NCI-H2081 (cell line): ENCODE measurements at regions not wholly inside any gene's neighbourhood (a gene's known extent, or its start where the extent isn't known, plus 50 kb on each side); places are given as distances from the start of the nearest gene placed in this dataset.

ENCODE experiments used
- DNase-seq, 2 experiments: peaks; one replicate each; lab custom pipeline; 2025; lab: John Stamatoyannopoulos, UW

GRCh38 chr3:25044762-25045710 is 383.0 kb upstream of the RARB start:
- DNase-seq = no peak

DNA sequence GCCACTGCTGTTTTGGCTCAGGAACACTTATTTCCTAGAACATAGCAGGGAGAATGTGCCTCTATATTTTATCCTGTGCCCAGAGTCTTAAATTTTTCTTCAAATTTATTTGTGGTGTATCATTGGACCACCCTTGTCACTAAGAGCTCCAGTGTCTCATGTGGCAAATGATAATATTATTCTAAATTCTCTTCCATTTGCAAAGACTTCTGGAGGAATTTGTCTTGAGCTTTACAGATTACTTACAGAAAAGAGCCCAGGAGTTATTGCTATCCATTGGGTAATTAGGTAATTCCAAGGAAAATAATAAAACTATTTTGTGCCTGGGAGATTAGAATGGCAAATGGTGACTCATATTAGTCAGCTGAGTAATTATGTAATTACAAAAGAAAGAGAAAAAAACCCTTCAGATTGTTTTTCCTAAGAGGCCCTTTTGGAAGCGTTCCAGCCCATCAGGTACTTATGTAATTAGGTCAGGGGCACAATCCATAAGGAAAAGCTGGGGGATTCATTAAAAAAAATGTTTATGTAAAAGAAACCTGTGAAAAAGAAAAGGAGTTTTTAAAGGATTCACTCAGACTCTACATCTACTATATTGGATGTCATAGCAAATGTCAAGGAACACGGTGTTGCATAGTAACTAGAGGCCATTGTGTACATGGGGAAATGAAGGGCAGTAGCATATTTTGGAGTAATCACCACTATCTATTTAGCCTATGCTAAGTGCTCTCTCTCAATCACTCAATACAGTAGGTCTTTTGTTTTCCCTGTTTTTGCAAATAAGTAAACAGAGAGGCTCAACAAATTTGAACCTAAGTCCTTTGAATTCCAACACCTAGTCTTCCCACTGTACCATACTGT is 380.9 kb upstream of the RARB start:
- no peak for DNase-seq

- DNase-seq = no peak
These were observed 378.8 kb upstream of the RARB start for GRCh38 chr3:25049304-25049703.

- DNase-seq = no peak
These were observed 374.7 kb upstream of the RARB start for GRCh38 chr3:25053360-25053759.

- DNase-seq = no peak
These were observed 371.9 kb upstream of the RARB start for GRCh38 chr3:25056036-25056755.

- DNase-seq = no peak
These were observed 371.2 kb upstream of the RARB start for GRCh38 chr3:25056803-25057351.

DNA sequence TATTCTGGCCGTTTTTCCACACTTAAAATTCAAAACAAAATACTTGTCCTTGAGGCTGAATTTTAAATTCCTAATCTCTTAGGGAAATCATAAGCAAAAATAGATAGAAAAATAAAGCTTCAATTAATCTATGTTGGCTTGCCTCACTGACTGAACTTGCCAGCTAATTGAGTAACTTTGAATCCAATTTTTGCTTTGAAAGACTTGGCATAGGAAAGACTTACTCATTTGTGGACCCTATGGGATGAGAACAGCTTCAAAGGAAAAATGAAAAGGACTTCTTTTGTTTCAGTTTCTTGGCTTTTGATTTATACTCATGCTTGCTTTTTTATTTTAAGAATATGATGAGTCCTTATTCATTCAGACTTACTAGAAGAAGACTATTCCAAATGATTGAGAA is 370.7 kb upstream of the RARB start:
- DNase-seq = no peak

- DNase-seq = no peak
These were observed 363.4 kb upstream of the RARB start for GRCh38 chr3:25064681-25065080.

- no peak for DNase-seq
These were observed 358.1 kb upstream of the RARB start for GRCh38 chr3:25069970-25070369.

DNA sequence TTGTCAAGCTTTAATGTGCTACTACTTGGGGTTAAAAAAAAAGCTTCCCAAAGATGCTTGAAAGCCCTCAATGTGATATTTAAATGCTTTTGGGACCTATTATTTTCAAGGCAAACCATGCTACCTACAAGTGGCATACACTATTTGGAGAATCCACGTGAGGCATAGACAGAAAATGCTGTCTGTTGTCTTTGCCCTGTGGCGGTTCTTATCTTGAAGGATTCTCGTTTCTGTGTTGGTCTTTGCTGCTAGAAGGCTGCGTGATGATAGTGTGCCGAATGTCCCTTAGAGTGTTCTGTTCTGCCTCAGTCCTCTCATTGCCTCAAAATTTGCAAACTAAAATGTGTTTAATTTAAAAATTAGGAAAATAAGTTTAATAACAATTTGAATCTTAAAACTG is 356.2 kb upstream of the RARB start:
- no peak for DNase-seq

- no peak for DNase-seq
These were observed 354.6 kb upstream of the RARB start for GRCh38 chr3:25073423-25073822.

DNA sequence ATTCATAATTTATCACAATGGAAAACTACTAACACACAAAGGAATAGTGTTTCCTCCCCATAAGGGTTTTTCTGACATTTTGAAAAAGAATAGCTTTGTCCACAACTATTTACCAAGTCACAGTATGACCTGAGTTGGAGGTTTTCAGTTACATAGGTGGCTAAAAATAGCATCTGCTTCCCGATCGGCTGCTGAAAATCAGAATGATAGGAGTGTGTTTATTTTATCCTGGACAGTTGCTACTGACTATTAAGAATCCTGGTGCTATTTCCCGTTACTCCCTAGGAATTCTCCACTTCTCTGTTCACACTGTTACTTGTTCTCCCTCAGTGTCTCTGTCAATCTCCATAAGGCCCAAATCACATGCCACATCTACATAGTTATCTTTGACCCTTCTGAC is 353.9 kb upstream of the RARB start:
- peak in 1 of 2 experiments; percentile 5 for DNase-seq

DNA sequence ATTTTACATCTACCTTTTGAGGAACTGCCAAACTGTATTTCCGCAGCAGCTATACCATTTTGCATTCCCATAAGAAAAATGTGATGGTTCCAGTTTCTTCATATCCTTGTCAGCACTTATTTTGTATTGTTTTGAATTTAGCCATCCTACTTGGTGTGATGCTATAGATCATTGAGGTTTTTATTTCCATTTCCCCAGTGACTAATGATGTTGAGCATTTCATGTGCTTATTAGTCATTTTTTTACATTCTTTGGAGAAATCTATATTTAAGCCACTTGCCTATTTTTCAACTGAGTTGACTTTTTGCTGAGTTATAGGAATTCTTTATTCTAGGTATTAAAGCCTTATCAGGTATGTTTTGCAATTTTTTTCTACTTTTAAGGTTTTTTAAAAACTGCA is 347.6 kb upstream of the RARB start:
- DNase-seq = no peak

- DNase-seq = no peak
These were observed 344.0 kb upstream of the RARB start for GRCh38 chr3:25084016-25084415.

DNA sequence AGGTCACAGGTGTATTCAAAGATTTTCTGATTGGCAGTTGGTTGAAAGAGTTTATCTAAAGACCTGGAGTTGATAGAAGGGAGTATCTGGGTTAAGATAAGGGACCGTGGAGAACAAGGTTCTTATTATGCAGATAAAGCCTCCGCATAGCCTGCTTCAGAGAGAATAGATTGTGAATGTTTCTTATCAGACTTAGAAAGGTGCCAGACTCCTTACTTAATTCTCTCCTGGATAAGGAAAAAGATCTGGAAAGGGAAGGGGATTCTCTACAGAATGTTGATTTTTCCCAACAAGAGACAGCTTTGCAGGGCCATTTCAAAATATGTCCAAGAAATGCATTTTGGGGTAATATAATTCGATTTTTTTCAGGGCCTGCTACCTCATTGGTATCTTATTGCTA is 341.3 kb upstream of the RARB start:
- DNase-seq = no peak

DNA sequence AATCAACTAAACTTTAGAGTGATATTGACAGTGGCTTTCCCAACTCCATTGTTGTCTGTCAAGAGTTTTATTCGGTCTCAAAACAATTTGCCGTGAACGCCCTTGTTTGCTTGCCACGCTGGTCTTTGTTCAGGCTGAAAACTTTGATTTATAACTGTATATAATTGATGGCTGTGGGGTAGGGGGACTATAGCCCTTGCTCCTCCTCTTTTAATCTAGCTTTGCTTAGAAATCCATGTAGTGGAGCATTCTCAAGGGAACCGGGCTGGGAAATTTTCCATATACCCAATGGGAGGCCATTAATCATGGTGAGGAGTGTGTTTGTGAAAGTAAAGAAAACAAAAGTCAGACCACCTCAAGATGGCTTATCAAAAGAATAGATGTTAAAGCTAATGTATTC is 339.8 kb upstream of the RARB start:
- DNase-seq = no peak

- DNase-seq = no peak
These were observed 337.2 kb upstream of the RARB start for GRCh38 chr3:25090698-25091453.

- DNase-seq = no peak
These were observed 336.1 kb upstream of the RARB start for GRCh38 chr3:25091934-25092333.

DNA sequence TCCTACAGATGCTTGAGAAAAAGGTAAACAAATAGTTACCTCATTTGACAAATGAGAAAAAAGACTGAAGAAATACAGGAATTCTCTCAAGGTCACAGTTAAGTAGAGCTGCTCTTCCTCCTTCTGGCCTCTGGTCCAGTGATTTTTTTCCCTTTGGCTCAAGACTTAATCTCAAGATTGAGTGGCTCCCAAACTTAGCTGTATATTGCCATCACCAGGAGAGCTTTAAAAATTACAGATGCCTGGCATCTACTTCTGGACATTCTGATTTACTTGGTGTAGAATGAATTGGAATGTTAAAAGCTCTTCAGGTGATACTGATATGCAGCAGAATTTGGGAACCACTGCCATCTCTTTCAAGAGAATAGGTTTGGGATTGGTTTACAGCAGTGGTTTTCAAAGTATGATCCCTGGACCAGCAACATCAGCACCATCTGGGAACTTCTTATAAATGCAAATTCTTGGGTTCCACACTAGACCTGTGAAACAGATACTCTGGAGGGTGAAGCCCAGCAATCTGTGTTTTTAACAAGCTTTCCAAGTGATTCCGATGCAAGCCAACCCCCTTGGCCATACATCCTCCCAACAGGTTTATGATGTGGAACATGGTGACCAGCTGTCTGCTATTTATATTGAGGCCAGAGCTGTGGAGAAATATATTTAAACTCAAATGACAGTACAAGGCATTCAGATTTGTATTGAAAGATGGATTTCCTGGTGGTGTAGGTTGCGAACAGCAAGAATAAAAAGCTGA is 333.0 kb upstream of the RARB start:
- DNase-seq = no peak

- DNase-seq = no peak
These were observed 331.5 kb upstream of the RARB start for GRCh38 chr3:25096536-25096935.

DNA sequence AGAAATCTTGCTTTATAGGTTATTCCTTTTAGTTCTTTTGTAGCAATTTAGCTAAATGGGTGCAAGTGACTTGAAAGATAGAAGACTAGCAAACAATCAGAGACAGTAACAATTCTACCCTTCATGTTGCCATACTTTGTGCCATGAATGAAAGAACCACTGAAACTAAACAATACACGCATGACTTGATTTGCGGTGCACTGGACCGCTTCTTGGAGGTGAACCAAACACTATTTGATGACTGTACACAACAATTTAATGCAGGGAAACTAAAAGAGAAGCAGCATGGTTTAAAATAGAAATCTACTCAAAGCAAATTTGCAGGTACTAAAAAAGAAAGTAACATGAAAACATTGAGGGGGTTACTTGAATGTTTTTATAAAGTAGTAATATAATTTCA is 331.0 kb upstream of the RARB start:
- no peak for DNase-seq
